Panc1 (cell line): ENCODE measurements at regions not wholly inside any gene's neighbourhood (a gene's known extent, or its start where the extent isn't known, plus 50 kb on each side); places are given as distances from the start of the nearest gene placed in this dataset.

Experiments
- ATAC-seq: fragments of 200-7000 bp; cut with Tn5 transposase; 2 replicates; pipeline ENCODE4 v1.9.1; 2020; ENCODE audit warnings: mild to moderate bottlenecking, moderate library complexity
- BruUV-seq: library from RNA; stranded (reverse); fragments of 400-500 nt; replicated peaks from 2 replicates; lab custom pipeline; 2021; lab: Mats Ljungman, UMichigan
- CTCF ChIA-PET: fragments of 300-600 bp; sonication (Branson Sonifier 250); formaldehyde crosslinking; loops from one replicate; lab custom pipeline; 2022; ENCODE audit warnings: antibody characterized with exemption; lab: Charles Lee
- POLR2A ChIA-PET: fragments of 300-600 bp; sonication (Branson Sonifier 250); formaldehyde crosslinking; loops from one replicate; lab custom pipeline; 2022; ENCODE audit warnings: antibody characterized with exemption; lab: Charles Lee
- DNase-seq: peaks from one replicate; pipeline ENCODE4 v3.0.0-alpha.2; 2010; ENCODE audit warnings: low read depth, low spot score
- H3K27ac ChIP-seq: 2 replicates; pipeline ENCODE4 v1.5.1; 2011; ENCODE audit warnings: mild to moderate bottlenecking, low read length, inconsistent platforms
- H3K27me3 ChIP-seq: fragments of 200-500 bp; sonication (Bioruptor generic); 2 replicates; pipeline ENCODE4 v1.6.0; 2014; ENCODE audit warnings: low read length, inconsistent platforms; ENCODE audit not compliant: control insufficient read depth, insufficient read depth
- H3K36me3 ChIP-seq: fragments of 200-500 bp; sonication (Bioruptor generic); 2 replicates; pipeline ENCODE4 v1.5.1; 2014; ENCODE audit warnings: inconsistent platforms, mild to moderate bottlenecking, low read length, moderate library complexity; ENCODE audit not compliant: control insufficient read depth, insufficient read depth
- H3K4me1 ChIP-seq: 2 replicates; pipeline ENCODE4 v1.5.1; 2011; ENCODE audit warnings: inconsistent platforms, mild to moderate bottlenecking, low read length, moderate library complexity; ENCODE audit not compliant: control insufficient read depth, insufficient read depth
- H3K4me3 ChIP-seq, 2 experiments: 2 replicates each; pipeline ENCODE4 v1.5.1; 2011 to 2012; ENCODE audit warnings: low read depth in 2 of 2, low read length in 2 of 2, mild to moderate bottlenecking in 2 of 2, inconsistent platforms in 1 of 2, moderate library complexity in 1 of 2
- H3K9me3 ChIP-seq: fragments of 200-500 bp; sonication (Bioruptor generic); 2 replicates; pipeline ENCODE4 v1.5.1; 2014; ENCODE audit warnings: low read depth, mild to moderate bottlenecking, inconsistent platforms, low read length, moderate library complexity; ENCODE audit not compliant: control insufficient read depth, insufficient read depth
- CTCF ChIP-seq: fragments of 450-650 bp; IDR thresholded peaks from 2 replicates; pipeline ENCODE4 v1.5.1; 2017; ENCODE audit warnings: mild to moderate bottlenecking
- POLR2AphosphoS5 ChIP-seq: IDR thresholded peaks from 2 replicates; pipeline ENCODE4 v1.6.1; 2012; ENCODE audit warnings: mild to moderate bottlenecking, low read depth, low read length, moderate library complexity
- REST ChIP-seq, 2 experiments: IDR thresholded peaks; 2 replicates each; pipeline ENCODE4 v1.6.1; 2011 to 2012; ENCODE audit warnings: low read depth in 2 of 2, control low read depth in 1 of 2, low read length in 1 of 2, mild to moderate bottlenecking in 1 of 2, moderate library complexity in 1 of 2; ENCODE audit not compliant: insufficient read depth in 1 of 2
- SIN3A ChIP-seq: IDR thresholded peaks from 2 replicates; pipeline ENCODE4 v1.6.1; 2012; ENCODE audit warnings: low read depth, mild to moderate bottlenecking, low read length, moderate library complexity, borderline replicate concordance; ENCODE audit not compliant: insufficient read depth
- TCF7L2 ChIP-seq: IDR thresholded peaks from 2 replicates; pipeline ENCODE4 v1.6.1; 2011; ENCODE audit warnings: mild to moderate bottlenecking, low read depth, low read length, inconsistent platforms
- in situ Hi-C: cut with HindIII; loops from 2 replicates; pipeline ENCODE4 v1.10.0; 2016; ENCODE audit warnings: low sequenced_read_pairs, low pct_unique_long_range_greater_than_20kb
- intact Hi-C: fragments of 100-400 bp; cut with micrococcal nuclease; formaldehyde crosslinking; loops from one replicate; pipeline ENCODE4 v1.10.0; 2022; ENCODE audit not compliant: unreplicated experiment

GRCh38 chr15:61769557-61769956 is 290.7 kb downstream of the VPS13C start:
- no peaks in the 10 kb centered on the region for H3K36me3 ChIP-seq
- H3K27ac ChIP-seq: no peak overlapping the region
- ATAC-seq: no peak
- POLR2A ChIA-PET: no interaction called here
- BruUV-seq: no TSS peak
- H3K27me3 ChIP-seq: no peaks in the 10 kb centered on the region
- no peak for TF ChIP-seq CTCF
- TF ChIP-seq SIN3A: no peak
- TF ChIP-seq POLR2AphosphoS5: no peak
- no peak for TF ChIP-seq TCF7L2
- no peak for TF ChIP-seq REST (IDR thresholded peaks at IDR 0.05; ENCODE audit: insufficient read depth in 1 of 2, low read depth in 2 of 2, low read length in 1 of 2)
- H3K4me1 ChIP-seq: no peaks in the 10 kb centered on the region
- DNase-seq: no peak
- intact Hi-C loops: no loop called here
- CTCF ChIA-PET: no interaction called here
- H3K4me3 ChIP-seq: no peak overlapping the region
- no peaks in the 10 kb centered on the region for H3K9me3 ChIP-seq
- in situ Hi-C loops: no loop called here

GRCh38 chr15:61768131-61768530 is 292.1 kb downstream of the VPS13C start:
- Histone ChIP-seq H3K36me3 (no peaks in the 10 kb centered on the region), H3K27me3 (no peaks in the 10 kb centered on the region), H3K27ac (no peak overlapping the region), H3K4me3 (no peak overlapping the region), H3K9me3 (no peaks in the 10 kb centered on the region), H3K4me1 (no peaks in the 10 kb centered on the region)
- DNase-seq (no peak), ATAC-seq (no peak)
- CTCF ChIA-PET: no interaction called here
- no peak for TF ChIP-seq CTCF
- TF ChIP-seq SIN3A: no peak
- TF ChIP-seq POLR2AphosphoS5: no peak
- TF ChIP-seq REST (IDR thresholded peaks at IDR 0.05; ENCODE audit: insufficient read depth in 1 of 2, low read depth in 2 of 2, low read length in 1 of 2): no peak
- no peak for TF ChIP-seq TCF7L2
- intact Hi-C loops (no loop called here), in situ Hi-C loops (no loop called here)
- BruUV-seq: no TSS peak
- POLR2A ChIA-PET: no interaction called here
